HEK293T (cell line): ENCODE measurements at regions not wholly inside any gene's neighbourhood (a gene's known extent, or its start where the extent isn't known, plus 50 kb on each side); places are given as distances from the start of the nearest gene placed in this dataset.

Experiments
- CTCF ChIA-PET: fragments of 350-600 bp; formaldehyde crosslinking; extraction: SDS; loops from one replicate; lab custom pipeline; 2021; ENCODE audit warnings: antibody characterized with exemption, inconsistent platforms; lab: Yijun Ruan, JAX
- POLR2A ChIA-PET: fragments of 350-600 bp; formaldehyde crosslinking; extraction: SDS; loops from one replicate; lab custom pipeline; 2020; ENCODE audit warnings: antibody characterized with exemption, inconsistent platforms; lab: Yijun Ruan, JAX
- DNase-seq: peaks from one replicate; pipeline ENCODE4 v3.0.0; 2012; ENCODE audit warnings: mixed read lengths; ENCODE audit errors: extremely low spot score
- ARNT ChIP-seq: fragments of 450-650 bp; IDR thresholded peaks from 2 replicates; pipeline ENCODE4 v1.6.1; 2017; ENCODE audit warnings: mild to moderate bottlenecking
- BHLHE40 ChIP-seq: fragments of 450-650 bp; IDR thresholded peaks from 2 replicates; pipeline ENCODE4 v1.6.1; 2016; ENCODE audit warnings: mild to moderate bottlenecking, moderate library complexity, borderline replicate concordance
- CTBP1 ChIP-seq: fragments of 450-650 bp; IDR thresholded peaks from 2 replicates; pipeline ENCODE4 v1.6.1; 2016; ENCODE audit warnings: borderline replicate concordance
- ELF4 ChIP-seq: fragments of 450-650 bp; IDR thresholded peaks from 2 replicates; pipeline ENCODE4 v1.6.1; 2017; ENCODE audit warnings: antibody characterized with exemption
- FOXA1 ChIP-seq: fragments of 450-650 bp; IDR thresholded peaks from 2 replicates; pipeline ENCODE4 v1.6.1; 2016; ENCODE audit warnings: mild to moderate bottlenecking
- FOXK2 ChIP-seq: fragments of 450-650 bp; IDR thresholded peaks from 2 replicates; pipeline ENCODE4 v1.6.1; 2016; ENCODE audit warnings: mild to moderate bottlenecking
- FOXM1 ChIP-seq: fragments of 450-650 bp; IDR thresholded peaks from 2 replicates; pipeline ENCODE4 v1.6.1; 2017; ENCODE audit warnings: mild to moderate bottlenecking, borderline replicate concordance
- HDGF ChIP-seq: fragments of 450-650 bp; IDR thresholded peaks from 2 replicates; pipeline ENCODE4 v1.6.1; 2017; ENCODE audit warnings: antibody characterized with exemption, borderline replicate concordance
- L3MBTL2 ChIP-seq: fragments of 450-650 bp; conservative IDR thresholded peaks from 2 replicates; pipeline ENCODE4 v1.6.1; 2016; ENCODE audit warnings: mild to moderate bottlenecking
- LEF1 ChIP-seq: fragments of 450-650 bp; IDR thresholded peaks from 2 replicates; pipeline ENCODE4 v1.6.1; 2017; ENCODE audit warnings: mild to moderate bottlenecking, borderline replicate concordance
- NFRKB ChIP-seq: fragments of 450-650 bp; IDR thresholded peaks from 2 replicates; pipeline ENCODE4 v1.6.1; 2016; ENCODE audit warnings: mild to moderate bottlenecking, moderate library complexity
- PKNOX1 ChIP-seq: fragments of 450-650 bp; IDR thresholded peaks from 2 replicates; pipeline ENCODE4 v1.6.1; 2016
- SP1 ChIP-seq: fragments of 450-650 bp; IDR thresholded peaks from 2 replicates; pipeline ENCODE4 v1.6.1; 2017
- SUZ12 ChIP-seq: fragments of 450-650 bp; IDR thresholded peaks from 2 replicates; pipeline ENCODE4 v1.6.1; 2016; ENCODE audit warnings: mild to moderate bottlenecking
- TARDBP ChIP-seq: fragments of 450-650 bp; IDR thresholded peaks from 2 replicates; pipeline ENCODE4 v1.6.1; 2016
- ZNF384 ChIP-seq: fragments of 450-650 bp; IDR thresholded peaks from 2 replicates; pipeline ENCODE4 v1.6.1; 2016

GRCh38 chr2:8480915-8481314 is 200.9 kb upstream of the ID2 start:
- DNase-seq = no peak
- POLR2A ChIA-PET = no interaction called here
- TF ChIP-seq ARNT (no peak), PKNOX1 (no peak), ZNF384 (no peak), LEF1 (no peak), FOXA1 (no peak), SUZ12 (no peak), SP1 (no peak), FOXM1 (no peak), ELF4 (no peak), HDGF (no peak), CTBP1 (no peak), TARDBP (no peak), BHLHE40 (no peak), FOXK2 (no peak), NFRKB (no peak), L3MBTL2 (no peak)
- CTCF ChIA-PET = no interaction called here

GRCh38 chr2:8481463-8482009 is 200.3 kb upstream of the ID2 start:
- TF ChIP-seq FOXA1 = no peak
- TF ChIP-seq L3MBTL2 = no peak
- TF ChIP-seq ELF4 = no peak
- no peak for TF ChIP-seq TARDBP
- TF ChIP-seq HDGF = no peak
- no peak for TF ChIP-seq ZNF384
- TF ChIP-seq PKNOX1 = no peak
- no peak for TF ChIP-seq BHLHE40
- no peak for TF ChIP-seq SP1
- no peak for TF ChIP-seq FOXM1
- TF ChIP-seq CTBP1 = no peak
- CTCF ChIA-PET = no interaction called here
- no peak for DNase-seq
- POLR2A ChIA-PET = interaction anchor here (2.2 kb wide), 1 partner anchor 199 kb away, joined by 5 read pairs; the partner anchor contains the start of gene ID2

GRCh38 chr2:8482432-8482831 is 199.4 kb upstream of the ID2 start:
- TF ChIP-seq PKNOX1 = no peak
- no peak for TF ChIP-seq TARDBP
- no peak for TF ChIP-seq SUZ12
- TF ChIP-seq ZNF384 = no peak
- TF ChIP-seq FOXM1 = no peak
- TF ChIP-seq LEF1 = no peak
- no peak for TF ChIP-seq HDGF
- no peak for TF ChIP-seq FOXA1
- TF ChIP-seq L3MBTL2 = no peak
- no peak for TF ChIP-seq ELF4
- TF ChIP-seq BHLHE40 = no peak
- no peak for TF ChIP-seq SP1
- TF ChIP-seq ARNT = no peak
- no peak for TF ChIP-seq NFRKB
- TF ChIP-seq FOXK2 = no peak
- no peak for TF ChIP-seq CTBP1
- CTCF ChIA-PET = no interaction called here
- no peak for DNase-seq
- POLR2A ChIA-PET = interaction anchor here (2.2 kb wide), 1 partner anchor 199 kb away, joined by 5 read pairs; the partner anchor contains the start of gene ID2

GRCh38 chr2:8484502-8485283 is 197.2 kb upstream of the ID2 start:
- TF ChIP-seq L3MBTL2 (no peak), SUZ12 (no peak), FOXM1 (no peak), SP1 (no peak), ELF4 (no peak), FOXA1 (no peak)
- no peak for DNase-seq
- CTCF ChIA-PET = interaction anchor here (0.7 kb wide), 1 partner anchor 42 kb away, joined by 3 read pairs; no protein-coding TSS in a partner anchor
- POLR2A ChIA-PET = no interaction called here

- no peak for DNase-seq
- TF ChIP-seq TARDBP (no peak), BHLHE40 (no peak), LEF1 (no peak), PKNOX1 (no peak), HDGF (no peak), ELF4 (no peak), SUZ12 (no peak), FOXM1 (no peak), NFRKB (no peak), ARNT (no peak), ZNF384 (no peak), CTBP1 (no peak), FOXA1 (no peak), FOXK2 (no peak), L3MBTL2 (no peak), SP1 (no peak)
- ChIA-PET CTCF (interaction anchor here (0.7 kb wide), 1 partner anchor 41 kb away, joined by 3 read pairs; no protein-coding TSS in a partner anchor), POLR2A (no interaction called here)
These were observed 196.1 kb upstream of the ID2 start for GRCh38 chr2:8485736-8486135.
